Neural cell (in vitro differentiated cells): ENCODE measurements at regions not wholly inside any gene's neighbourhood (a gene's known extent, or its start where the extent isn't known, plus 50 kb on each side); places are given as distances from the start of the nearest gene placed in this dataset.

Source experiments
- H2AFZ ChIP-seq: fragments of 200-600, 300-800 bp; sonication (generic), shearing (Covaris generic); 2 replicates; pipeline ENCODE4 v1.6.0; 2014; ENCODE audit warnings: low read depth, mild to moderate bottlenecking, antibody characterized with exemption, low read length, moderate library complexity
- H3F3A ChIP-seq: fragments of 200-600 bp; shearing (Covaris generic); 2 replicates; pipeline ENCODE4 v1.6.1; 2016; ENCODE audit warnings: mild to moderate bottlenecking, moderate library complexity, mixed read lengths, antibody characterized with exemption, low read length; ENCODE audit not compliant: insufficient read depth, poor library complexity, severe bottlenecking
- H3K27ac ChIP-seq: fragments of 200-600, 300-800 bp; sonication (generic), shearing (Covaris generic); 2 replicates; pipeline ENCODE4 v1.5.1; 2014; ENCODE audit warnings: mild to moderate bottlenecking, low read length, moderate library complexity
- H3K27me3 ChIP-seq: fragments of 300-800, 200-600 bp; sonication (generic), shearing (Covaris generic); 2 replicates; pipeline ENCODE4 v1.6.0; 2014; ENCODE audit warnings: mild to moderate bottlenecking, low read depth, low read length, moderate library complexity; ENCODE audit not compliant: insufficient read depth
- H3K36me3 ChIP-seq: fragments of 300-800, 200-600 bp; sonication (generic), shearing (Covaris generic); 2 replicates; pipeline ENCODE4 v1.5.1; 2014; ENCODE audit warnings: mild to moderate bottlenecking, antibody characterized with exemption, low read length, moderate library complexity; ENCODE audit not compliant: insufficient read depth
- H3K4me2 ChIP-seq: fragments of 300-800, 200-600 bp; sonication (generic), shearing (Covaris generic); 2 replicates; pipeline ENCODE4 v1.6.0; 2014; ENCODE audit warnings: mild to moderate bottlenecking, low read length
- H3K4me3 ChIP-seq: fragments of 300-800, 200-600 bp; sonication (generic), shearing (Covaris generic); 2 replicates; pipeline ENCODE4 v1.5.1; 2014; ENCODE audit warnings: mild to moderate bottlenecking, low read length, moderate library complexity
- H3K79me2 ChIP-seq: fragments of 200-600 bp; shearing (Covaris generic); replicated peaks from 2 replicates; pipeline ENCODE4 v1.6.0; 2014; ENCODE audit warnings: mild to moderate bottlenecking, low read length, moderate library complexity; ENCODE audit not compliant: insufficient read depth
- H3K9ac ChIP-seq: fragments of 300-800, 200-600 bp; sonication (generic), shearing (Covaris generic); 2 replicates; pipeline ENCODE4 v1.6.1; 2016; ENCODE audit warnings: mild to moderate bottlenecking, low read length, mixed read lengths
- H3K9me2 ChIP-seq: fragments of 200-600 bp; shearing (Covaris generic); 2 replicates; pipeline ENCODE4 v1.6.1; 2016; ENCODE audit warnings: mild to moderate bottlenecking, low read length, mixed read lengths; ENCODE audit not compliant: insufficient read depth
- H3K9me3 ChIP-seq: fragments of 200-600, 300-800 bp; sonication (generic), shearing (Covaris generic); 2 replicates; pipeline ENCODE4 v1.6.1; 2016; ENCODE audit warnings: mild to moderate bottlenecking, mixed run types, low read length, moderate library complexity, mixed read lengths
- H4K20me1 ChIP-seq: fragments of 200-600 bp; shearing (Covaris generic); 2 replicates; pipeline ENCODE4 v1.6.1; 2016; ENCODE audit warnings: mild to moderate bottlenecking, mixed run types; ENCODE audit not compliant: insufficient read depth
- CTCF ChIP-seq: fragments of 450-650 bp; IDR thresholded peaks from 2 replicates; pipeline ENCODE4 v1.5.1; 2014; ENCODE audit warnings: antibody characterized with exemption, mild to moderate bottlenecking, moderate library complexity; ENCODE audit not compliant: poor library complexity, severe bottlenecking
- EP300 ChIP-seq: fragments of 450-650 bp; conservative IDR thresholded peaks from 2 replicates; pipeline ENCODE4 v1.6.1; 2014; ENCODE audit warnings: antibody characterized with exemption, mild to moderate bottlenecking, moderate library complexity; ENCODE audit not compliant: poor library complexity, severe bottlenecking
- EZH2 ChIP-seq: fragments of 200-600, 300-800 bp; shearing (Covaris generic), sonication (generic); IDR thresholded peaks from 2 replicates; pipeline ENCODE4 v1.6.1; 2014; ENCODE audit warnings: antibody characterized with exemption, low read length, borderline replicate concordance, mild to moderate bottlenecking; ENCODE audit not compliant: insufficient read depth, poor library complexity, severe bottlenecking
- MXI1 ChIP-seq: fragments of 450-650 bp; conservative IDR thresholded peaks from 2 replicates; pipeline ENCODE4 v1.6.1; 2014; ENCODE audit warnings: antibody characterized with exemption, mild to moderate bottlenecking; ENCODE audit not compliant: poor library complexity, severe bottlenecking
- POLR2AphosphoS5 ChIP-seq: IDR thresholded peaks from 2 replicates; pipeline ENCODE4 v1.6.1; 2012
- RAD21 ChIP-seq: fragments of 450-650 bp; conservative IDR thresholded peaks from 2 replicates; pipeline ENCODE4 v1.6.1; 2014; ENCODE audit warnings: antibody characterized with exemption, mild to moderate bottlenecking, moderate library complexity
- REST ChIP-seq: IDR thresholded peaks from 2 replicates; pipeline ENCODE4 v1.6.1; 2012; ENCODE audit warnings: borderline replicate concordance
- SMC3 ChIP-seq: fragments of 450-650 bp; conservative IDR thresholded peaks from 2 replicates; pipeline ENCODE4 v1.6.1; 2014; ENCODE audit warnings: antibody characterized with exemption, mild to moderate bottlenecking, moderate library complexity; ENCODE audit not compliant: poor library complexity
- TAF1 ChIP-seq: IDR thresholded peaks from 2 replicates; pipeline ENCODE4 v1.6.1; 2012; ENCODE audit warnings: low read depth

GRCh38 chr13:84812789-84813188, 930.5 kb upstream of the SLITRK1 start:
- H3K9me2 ChIP-seq: no peaks in the 10 kb centered on the region
- H3K9me3 ChIP-seq: no peaks in the 10 kb centered on the region
- H4K20me1 ChIP-seq: no peaks in the 10 kb centered on the region
- no peaks in the 10 kb centered on the region for H3K27me3 ChIP-seq
- TF ChIP-seq EZH2 (no peak), RAD21 (no peak), SMC3 (no peak), POLR2AphosphoS5 (no peak), MXI1 (no peak), EP300 (no peak), CTCF (no peak), TAF1 (no peak), REST (no peak)
- no peaks in the 10 kb centered on the region for H3K79me2 ChIP-seq
- no peak overlapping the region for H3K4me3 ChIP-seq
- H3K4me2 ChIP-seq: no peak overlapping the region
- no peak overlapping the region for H3K9ac ChIP-seq
- no peak overlapping the region for H3K27ac ChIP-seq
- H2AFZ ChIP-seq: no peak overlapping the region
- H3F3A ChIP-seq: no peaks in the 10 kb centered on the region
- no peaks in the 10 kb centered on the region for H3K36me3 ChIP-seq

GRCh38 chr13:84812078-84812477, 929.8 kb upstream of the SLITRK1 start:
- TF ChIP-seq SMC3 (no peak), EP300 (peak; percentile 43), REST (no peak), POLR2AphosphoS5 (peak; percentile 39), RAD21 (peak; percentile 17), TAF1 (no peak), MXI1 (no peak), EZH2 (no peak), CTCF (no peak)

More at GRCh38 chr13:84812078-84812477, 929.8 kb upstream of the SLITRK1 start:
- no peaks in the 10 kb centered on the region for H3K27me3 ChIP-seq
- H3K36me3 ChIP-seq: no peaks in the 10 kb centered on the region
- no peak overlapping the region for H3K4me2 ChIP-seq
- no peaks in the 10 kb centered on the region for H4K20me1 ChIP-seq
- H3K9ac ChIP-seq: no peak overlapping the region
- no peak overlapping the region for H3K4me3 ChIP-seq
- H3K9me3 ChIP-seq: no peaks in the 10 kb centered on the region
- H2AFZ ChIP-seq: no peak overlapping the region
- no peak overlapping the region for H3K27ac ChIP-seq
- H3K9me2 ChIP-seq: no peaks in the 10 kb centered on the region
- H3K79me2 ChIP-seq: no peaks in the 10 kb centered on the region
- H3F3A ChIP-seq: no peaks in the 10 kb centered on the region
